Urinary bladder (tissue), 3 donors: ENCODE measurements at regions not wholly inside any gene's neighbourhood (a gene's known extent, or its start where the extent isn't known, plus 50 kb on each side); places are given as distances from the start of the nearest gene placed in this dataset.

ENCODE experiments used
- DNase-seq: peaks from one replicate; pipeline ENCODE4 v3.0.0-alpha.2; 2015; ENCODE audit errors: extremely low spot score
- H3K27ac ChIP-seq: one replicate; pipeline ENCODE4 v1.5.1; 2013; ENCODE audit warnings: low read depth, mild to moderate bottlenecking, moderate library complexity
- H3K36me3 ChIP-seq: one replicate; pipeline ENCODE4 v1.6.1; 2013; ENCODE audit warnings: mild to moderate bottlenecking, moderate library complexity; ENCODE audit not compliant: insufficient read depth
- H3K4me1 ChIP-seq: one replicate; pipeline ENCODE4 v1.6.1; 2013; ENCODE audit warnings: mild to moderate bottlenecking, moderate library complexity; ENCODE audit not compliant: insufficient read depth
- H3K4me3 ChIP-seq: one replicate; pipeline ENCODE4 v1.5.1; 2013; ENCODE audit warnings: low read depth, low read length
- WGBS: extraction: QIAGEN DNeasy Blood & Tissue Kit; methylation state at CpG from one replicate; pipeline ENCODE4 v1.1.7; 2013; 5-methylcytosine and 5-hydroxymethylcytosine counted together
- donor health status: healthy with polysubstance abuse.
- donor health status: healthy.

DNA sequence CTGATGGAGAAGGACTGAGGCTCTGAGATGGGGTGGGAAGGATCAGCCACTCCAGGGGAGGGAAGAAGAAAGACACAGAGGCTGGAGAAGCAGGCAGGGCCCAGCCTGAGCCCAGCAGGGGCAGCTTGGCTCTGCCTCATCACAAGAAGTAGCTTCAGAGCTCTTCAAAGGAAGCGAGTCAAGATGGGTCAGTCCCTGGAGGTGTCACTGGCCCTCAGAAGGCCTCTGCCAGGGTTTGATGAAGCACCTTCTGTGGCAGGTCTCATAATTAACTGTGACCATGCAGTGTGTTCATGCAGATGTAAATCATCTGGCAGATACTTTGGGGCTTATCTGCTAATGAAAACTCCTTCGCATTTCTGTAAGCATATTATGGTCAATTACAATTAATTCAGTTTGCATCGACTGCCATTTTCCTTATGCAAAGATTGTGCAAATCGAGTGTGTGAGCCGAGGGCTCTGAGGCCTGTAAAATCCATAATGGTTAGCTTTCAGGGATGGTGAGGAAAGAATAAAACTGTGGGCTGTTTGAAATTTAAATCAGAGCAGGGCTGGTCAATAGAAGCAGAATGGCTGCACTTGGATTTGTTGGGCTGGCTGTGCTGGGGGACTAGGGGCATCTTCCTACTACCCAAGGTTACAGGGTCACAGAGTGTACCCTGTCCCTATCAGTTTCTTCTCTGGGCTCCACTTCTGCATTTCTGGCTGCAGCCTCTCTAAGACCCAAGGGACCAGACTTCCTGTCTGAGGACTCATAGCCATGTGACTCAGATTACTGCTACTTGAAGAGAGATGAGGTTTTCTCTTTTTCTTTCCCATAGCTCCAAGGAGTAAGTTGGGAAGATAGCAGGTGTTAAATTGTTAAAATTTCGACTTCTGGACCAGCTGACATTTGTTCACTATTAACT is 376.6 kb downstream of the DHX35 start:
- H3K4me3 ChIP-seq: no peak overlapping the region
- H3K4me1 ChIP-seq: no peaks in the 10 kb centered on the region
- no peak overlapping the region for H3K27ac ChIP-seq
- no peaks in the 10 kb centered on the region for H3K36me3 ChIP-seq
- 69% methylated on average over 6 of the region's 6 CpGs for WGBS
- no peak for DNase-seq

DNA sequence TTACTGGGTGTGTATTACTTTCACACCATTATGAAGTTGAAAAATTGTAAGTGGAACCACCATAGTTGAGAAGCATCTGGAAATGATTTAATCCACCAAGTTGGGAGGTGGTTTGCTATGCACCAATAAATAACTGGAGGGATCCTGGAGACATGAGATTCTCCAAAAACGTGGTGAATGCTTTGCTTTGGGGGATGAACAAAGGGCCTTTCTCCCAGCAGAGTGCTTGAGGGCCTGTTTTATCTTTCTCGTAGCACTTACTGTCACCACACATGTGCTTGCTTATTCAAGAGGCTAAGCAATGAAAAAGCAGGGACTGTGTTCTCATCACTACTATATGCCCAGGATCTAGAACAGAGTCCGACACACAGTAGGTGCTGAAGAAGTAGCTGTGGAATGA is 371.1 kb downstream of the DHX35 start:
- Histone ChIP-seq H3K4me3 (no peak overlapping the region), H3K4me1 (no peaks in the 10 kb centered on the region), H3K36me3 (no peaks in the 10 kb centered on the region), H3K27ac (no peak overlapping the region)
- no peak for DNase-seq
- WGBS: 55% methylated on average over 3 of the region's 3 CpGs

GRCh38 chr20:39328347-39328746 is 366.2 kb downstream of the DHX35 start:
- Histone ChIP-seq H3K27ac (no peak overlapping the region), H3K4me1 (no peaks in the 10 kb centered on the region), H3K4me3 (no peak overlapping the region), H3K36me3 (no peaks in the 10 kb centered on the region)
- no peak for DNase-seq
- WGBS: 38% methylated on average over 4 of the region's 4 CpGs

- Histone ChIP-seq H3K36me3 (no peaks in the 10 kb centered on the region), H3K27ac (no peak overlapping the region), H3K4me1 (no peaks in the 10 kb centered on the region), H3K4me3 (no peak overlapping the region)
- no peak for DNase-seq
- 74% methylated on average over 3 of the region's 3 CpGs for WGBS
These were observed 363.9 kb downstream of the DHX35 start for GRCh38 chr20:39326050-39326449.

- 48% methylated on average over 2 of the region's 2 CpGs for WGBS
- Histone ChIP-seq H3K36me3 (no peaks in the 10 kb centered on the region), H3K27ac (no peak overlapping the region), H3K4me1 (no peaks in the 10 kb centered on the region), H3K4me3 (no peak overlapping the region)
- DNase-seq: no peak
These were observed 356.8 kb downstream of the DHX35 start for GRCh38 chr20:39318911-39319310.

DNA sequence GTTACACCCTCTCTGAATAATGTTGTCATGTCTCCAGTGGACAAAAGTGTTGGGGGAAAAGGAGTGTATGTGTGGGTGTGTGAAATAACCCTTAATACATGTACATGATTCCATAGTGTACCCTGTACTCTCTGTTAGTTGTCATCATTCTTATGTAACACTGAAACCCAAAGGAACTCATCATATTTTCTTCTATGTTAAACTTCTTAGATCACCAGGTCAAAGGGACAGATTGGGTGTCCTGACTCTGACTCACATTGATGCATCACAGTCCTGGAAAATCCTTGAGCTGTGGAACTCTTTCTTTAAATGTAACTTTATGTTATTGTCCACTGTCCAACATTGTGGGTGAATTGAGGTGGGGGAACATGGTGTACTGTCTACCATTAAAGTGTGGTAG is 350.5 kb downstream of the DHX35 start:
- Histone ChIP-seq H3K4me3 (no peak overlapping the region), H3K4me1 (no peaks in the 10 kb centered on the region)
- DNase-seq: no peak

GRCh38 chr20:39311851-39312506 is 349.8 kb downstream of the DHX35 start:
- WGBS: 45% methylated on average over 1 of the region's 1 CpG

More for the DNA sequence above, 350.5 kb downstream of the DHX35 start:
- Histone ChIP-seq H3K27ac (no peak overlapping the region), H3K36me3 (no peaks in the 10 kb centered on the region)

DNA sequence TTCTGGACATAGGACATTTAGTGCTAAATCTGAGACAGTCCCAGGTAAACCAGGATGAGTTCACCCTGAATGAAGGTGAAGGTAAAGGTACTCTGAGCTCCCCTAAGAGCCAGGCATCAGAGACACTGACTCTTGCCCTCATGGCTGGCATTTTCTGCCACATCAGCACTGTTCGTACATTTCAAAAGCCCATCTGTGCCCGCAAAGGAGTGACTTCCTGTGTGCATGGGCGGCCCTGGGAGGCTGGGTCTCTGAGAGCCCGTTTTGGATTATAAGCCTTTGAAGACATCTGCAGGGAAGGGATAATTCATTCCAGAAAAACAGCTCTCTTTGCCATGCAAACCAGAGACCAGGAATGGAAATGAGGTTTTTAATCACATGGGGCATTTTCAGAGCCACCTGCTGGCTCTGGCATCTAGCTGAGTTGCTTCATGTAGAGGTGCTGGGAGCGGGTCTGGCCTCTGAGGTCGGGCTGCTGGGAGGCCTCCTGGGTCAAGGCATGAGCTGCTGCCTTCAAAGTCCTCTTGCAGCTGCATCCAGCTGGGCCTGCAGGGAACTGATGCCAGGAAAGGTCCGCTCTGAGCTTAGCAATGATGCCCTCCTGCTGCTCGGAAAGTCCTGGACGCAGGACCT is 348.3 kb downstream of the DHX35 start:
- no peak overlapping the region for H3K4me3 ChIP-seq
- no peak for DNase-seq
- H3K36me3 ChIP-seq: no peaks in the 10 kb centered on the region

More at GRCh38 chr20:39311851-39312506, 349.8 kb downstream of the DHX35 start:
- no peaks in the 10 kb centered on the region for H3K36me3 ChIP-seq
- no peak for DNase-seq
- H3K4me3 ChIP-seq: no peak overlapping the region
- no peaks in the 10 kb centered on the region for H3K4me1 ChIP-seq
- H3K27ac ChIP-seq: no peak overlapping the region

GRCh38 chr20:39309458-39309857 is 347.3 kb downstream of the DHX35 start:
- H3K36me3 ChIP-seq: no peaks in the 10 kb centered on the region
- DNase-seq: no peak
- H3K4me1 ChIP-seq: no peaks in the 10 kb centered on the region
- no peak overlapping the region for H3K27ac ChIP-seq
- H3K4me3 ChIP-seq: no peak overlapping the region

More for the DNA sequence above, 348.3 kb downstream of the DHX35 start:
- WGBS: 49% methylated on average over 9 of the region's 9 CpGs
- H3K4me1 ChIP-seq: no peaks in the 10 kb centered on the region
- no peak overlapping the region for H3K27ac ChIP-seq

- 89% methylated on average over 4 of the region's 4 CpGs for WGBS
- DNase-seq: no peak
- Histone ChIP-seq H3K36me3 (no peaks in the 10 kb centered on the region), H3K27ac (no peak overlapping the region), H3K4me1 (no peaks in the 10 kb centered on the region), H3K4me3 (no peak overlapping the region)
These were observed 340.2 kb downstream of the DHX35 start for GRCh38 chr20:39302312-39302711.

- no peaks in the 10 kb centered on the region for H3K36me3 ChIP-seq
- no peak for DNase-seq
- H3K27ac ChIP-seq: no peak overlapping the region
- H3K4me3 ChIP-seq: no peak overlapping the region
- no peaks in the 10 kb centered on the region for H3K4me1 ChIP-seq
- WGBS: 91% methylated on average over 2 of the region's 2 CpGs
These were observed 337.6 kb downstream of the DHX35 start for GRCh38 chr20:39299783-39300182.

- DNase-seq: no peak
- H3K36me3 ChIP-seq: no peaks in the 10 kb centered on the region
- H3K4me1 ChIP-seq: no peaks in the 10 kb centered on the region
- WGBS: 65% methylated on average over 12 of the region's 12 CpGs
- no peak overlapping the region for H3K4me3 ChIP-seq
- H3K27ac ChIP-seq: no peak overlapping the region
These were observed 336.7 kb downstream of the DHX35 start for GRCh38 chr20:39298571-39299506.

DNA sequence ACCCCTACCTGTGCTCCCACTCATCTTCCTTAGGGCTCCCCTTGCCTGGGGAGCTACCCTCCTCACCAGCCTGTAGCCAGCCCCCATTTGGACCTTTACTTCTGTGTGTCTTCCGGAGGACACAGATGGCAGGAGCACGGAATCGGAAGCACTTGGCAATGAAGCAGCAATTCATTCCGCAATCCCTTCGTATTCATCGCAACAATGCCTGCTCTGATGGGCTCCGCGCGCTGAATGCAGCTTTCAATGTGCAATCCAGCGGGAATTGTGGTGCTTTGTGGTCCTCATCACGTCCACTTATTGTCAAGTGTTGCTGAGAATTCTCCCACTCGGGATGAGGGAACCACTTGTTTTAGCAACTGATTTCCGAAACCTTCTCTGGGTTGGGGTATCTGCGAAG is 336.0 kb downstream of the DHX35 start:
- no peaks in the 10 kb centered on the region for H3K4me1 ChIP-seq
- 83% methylated on average over 14 of the region's 14 CpGs for WGBS
- H3K27ac ChIP-seq: no peak overlapping the region
- DNase-seq: no peak
- H3K36me3 ChIP-seq: no peaks in the 10 kb centered on the region
- no peak overlapping the region for H3K4me3 ChIP-seq
